GM19043 (cell line): ENCODE measurements at regions not wholly inside any gene's neighbourhood (a gene's known extent, or its start where the extent isn't known, plus 50 kb on each side); places are given as distances from the start of the nearest gene placed in this dataset.

Source experiments
- ATAC-seq: cut with Tn5 transposase; IDR thresholded peaks from one replicate; pipeline ENCODE4 v1.9.1; 2021; ENCODE audit warnings: low read depth; ENCODE audit not compliant: unreplicated experiment

GRCh38 chr2:106941372-106941993 is 55.5 kb upstream of the ST6GAL2 start:
- no peak for ATAC-seq

DNA sequence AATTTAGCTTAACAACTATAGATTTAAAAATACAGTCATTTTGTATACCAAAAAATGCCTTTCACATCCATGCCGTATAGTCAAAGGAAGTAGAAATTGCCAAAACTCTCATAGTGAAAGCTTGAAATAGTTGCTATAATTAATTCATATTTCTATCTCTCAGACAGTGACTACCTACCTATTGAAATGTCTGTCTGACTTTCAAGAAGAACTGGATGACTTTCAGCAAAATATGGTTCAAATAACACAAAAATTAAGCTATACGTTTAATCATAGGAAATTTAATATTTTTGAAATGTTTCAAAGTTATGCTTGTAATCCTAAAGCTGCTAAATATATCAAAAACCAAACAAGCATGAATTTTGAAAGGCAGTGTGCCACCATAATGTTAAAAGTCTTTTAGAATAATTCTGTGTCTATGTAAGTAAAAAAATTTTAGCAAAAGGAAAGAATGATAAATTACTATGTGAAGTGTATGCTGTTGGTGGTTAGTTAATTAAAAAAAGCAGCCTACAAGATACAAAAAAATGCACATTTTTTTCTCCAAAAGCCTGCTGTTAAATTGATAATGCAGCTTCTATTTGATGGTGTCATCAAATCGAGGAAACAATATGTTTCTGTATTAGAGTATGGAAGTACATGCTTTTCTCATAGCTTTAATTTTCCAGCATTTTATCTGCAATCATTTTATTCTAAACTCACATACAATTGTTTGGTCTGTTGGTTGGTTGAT is 57.7 kb upstream of the ST6GAL2 start:
- no peak for ATAC-seq

- no peak for ATAC-seq
Measured at GRCh38 chr2:106944215-106944614, 58.2 kb upstream of the ST6GAL2 start.

- ATAC-seq, result no peak
Measured at GRCh38 chr2:106948540-106948939, 62.6 kb upstream of the ST6GAL2 start.

- no peak for ATAC-seq
Measured at GRCh38 chr2:106953236-106953635, 67.3 kb upstream of the ST6GAL2 start.

DNA sequence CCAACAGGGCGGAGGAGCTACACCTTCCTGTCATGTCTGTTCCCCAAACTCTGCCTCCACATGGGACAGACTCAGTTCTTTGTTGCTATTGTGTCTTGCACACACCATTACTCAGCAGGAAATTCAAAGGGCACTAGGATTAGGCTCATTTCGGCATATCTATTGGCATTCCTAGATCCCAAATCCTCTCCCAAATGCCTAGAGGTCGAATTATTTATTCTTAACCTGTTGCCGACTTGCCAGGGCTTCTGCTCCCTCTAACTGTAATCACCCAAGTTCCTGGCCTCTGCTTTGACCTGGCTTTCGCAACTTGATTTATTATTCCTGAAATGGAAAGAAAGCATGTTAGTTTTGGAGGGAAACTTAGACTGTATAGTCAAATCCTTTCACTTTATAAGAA is 67.8 kb upstream of the ST6GAL2 start:
- ATAC-seq, result no peak

- no peak for ATAC-seq
Measured at GRCh38 chr2:106954304-106954703, 68.3 kb upstream of the ST6GAL2 start.

DNA sequence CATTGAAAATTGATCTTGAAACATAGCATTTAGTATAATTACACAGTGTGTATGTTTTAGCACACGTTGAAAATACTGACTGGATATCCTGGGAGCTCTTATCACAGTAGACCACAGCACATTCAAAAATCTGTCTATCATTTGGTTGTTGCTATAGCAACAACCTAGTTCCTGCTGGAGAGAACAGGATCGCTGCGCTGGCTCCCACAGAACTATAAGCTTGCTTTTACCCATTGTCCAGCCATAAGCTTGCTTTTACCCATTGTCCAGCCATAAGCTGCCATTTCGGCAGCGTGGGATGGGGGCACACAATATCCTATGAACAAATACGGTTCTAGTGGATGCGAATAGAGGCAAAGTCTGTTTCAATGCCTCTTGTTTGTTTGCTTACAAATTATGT is 70.4 kb upstream of the ST6GAL2 start:
- ATAC-seq, result no peak

DNA sequence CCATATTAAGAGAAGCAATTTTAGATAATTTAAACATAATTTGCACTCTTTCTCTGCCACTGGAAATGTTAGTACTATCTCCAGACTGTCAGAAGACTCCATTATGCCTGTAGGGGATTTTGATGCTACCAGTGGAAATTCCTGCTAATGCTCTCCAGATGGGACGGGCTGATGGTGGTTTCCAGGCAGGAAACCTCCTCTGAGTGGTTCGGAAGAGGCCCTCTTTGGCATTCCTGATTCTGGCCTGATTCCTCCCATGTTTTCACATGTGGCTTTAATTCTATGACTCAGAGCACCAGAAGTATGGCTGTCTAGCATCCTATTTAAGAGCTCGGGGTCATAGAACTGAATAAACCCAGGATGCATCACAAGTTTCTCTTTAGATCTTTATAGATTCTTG is 70.9 kb upstream of the ST6GAL2 start:
- no peak for ATAC-seq

GRCh38 chr2:106959975-106960682 is 74.2 kb upstream of the ST6GAL2 start:
- no peak for ATAC-seq

DNA sequence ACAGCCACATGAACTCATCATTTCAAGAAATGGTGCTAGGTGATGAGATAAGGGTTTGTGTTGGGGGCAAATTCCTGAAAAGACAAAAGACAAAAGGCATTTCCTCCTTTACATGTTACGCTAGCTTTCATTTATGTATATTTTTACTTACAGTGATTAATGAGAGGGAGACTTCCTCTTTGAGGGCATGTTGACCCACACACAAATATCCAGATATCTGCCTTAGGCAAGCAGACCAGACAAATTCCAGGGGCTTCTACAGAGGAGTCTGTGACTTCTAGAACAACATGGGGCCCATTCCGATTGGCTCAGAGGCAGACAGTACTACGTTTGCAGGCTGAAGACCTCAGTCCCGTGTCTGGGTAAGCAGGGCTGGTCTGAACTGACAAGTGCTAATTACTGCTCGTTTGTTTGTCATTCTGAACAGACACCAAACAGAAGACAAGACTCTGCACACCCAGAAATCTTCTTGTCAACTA is 74.8 kb upstream of the ST6GAL2 start:
- ATAC-seq, result no peak

DNA sequence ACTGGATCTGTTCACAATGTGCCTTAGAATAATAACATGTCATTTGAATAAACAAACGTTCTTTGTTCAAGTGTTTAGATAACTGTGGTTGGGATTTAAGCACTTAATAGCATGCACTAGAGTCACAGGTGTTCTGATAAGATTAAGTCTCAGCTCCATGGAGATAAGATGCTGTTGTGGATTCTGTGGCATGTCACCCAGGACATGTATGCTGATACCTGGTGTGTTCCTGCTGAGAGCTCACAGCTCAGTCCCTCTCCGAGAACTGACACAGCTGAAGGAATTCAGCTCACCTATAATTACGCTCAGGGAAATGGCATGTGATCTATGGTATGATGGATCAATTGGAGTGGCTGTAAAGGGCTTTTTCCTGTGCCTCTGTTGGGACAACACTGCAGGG is 75.4 kb upstream of the ST6GAL2 start:
- ATAC-seq, result no peak

GRCh38 chr2:106963156-106963555 is 77.2 kb upstream of the ST6GAL2 start:
- no peak for ATAC-seq

DNA sequence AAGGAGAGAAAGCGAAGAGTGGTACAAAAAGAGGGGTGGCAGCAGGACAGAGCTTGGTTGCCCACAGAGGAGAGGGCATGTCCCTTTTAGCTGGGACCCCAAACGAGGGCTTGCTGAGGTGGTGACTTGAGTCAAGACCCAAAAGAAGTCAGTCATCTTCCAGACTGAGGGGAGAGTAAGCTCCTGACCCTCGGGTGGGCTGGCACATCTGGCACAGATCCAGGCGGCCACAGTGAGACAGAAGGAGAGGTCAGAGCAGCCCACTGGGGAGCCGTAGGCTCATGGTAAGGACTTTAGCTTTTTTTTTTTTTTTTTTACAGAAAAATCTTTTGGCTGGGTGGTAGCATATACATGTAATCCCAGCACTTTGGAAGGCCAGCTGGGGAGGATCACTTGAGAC is 77.9 kb upstream of the ST6GAL2 start:
- no peak for ATAC-seq

DNA sequence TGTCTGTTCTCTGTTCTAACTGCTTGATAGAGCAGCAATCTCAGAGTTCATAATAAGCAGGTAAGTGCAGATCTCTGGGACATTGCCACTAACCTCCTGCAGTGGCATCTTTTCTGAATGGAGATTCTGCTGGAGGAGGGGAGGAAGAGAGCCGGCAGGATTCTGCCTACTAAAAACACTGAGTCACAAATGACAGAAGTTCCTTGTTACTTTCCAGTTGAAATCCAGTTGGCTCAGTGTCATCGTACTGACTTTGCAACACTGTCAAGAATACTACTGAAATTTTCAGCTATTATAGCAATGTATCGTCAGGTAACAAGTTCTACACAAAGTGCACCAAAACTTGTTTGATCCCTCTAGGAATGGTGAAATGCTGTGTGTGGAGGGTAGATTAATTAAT is 79.6 kb upstream of the ST6GAL2 start:
- no peak for ATAC-seq

DNA sequence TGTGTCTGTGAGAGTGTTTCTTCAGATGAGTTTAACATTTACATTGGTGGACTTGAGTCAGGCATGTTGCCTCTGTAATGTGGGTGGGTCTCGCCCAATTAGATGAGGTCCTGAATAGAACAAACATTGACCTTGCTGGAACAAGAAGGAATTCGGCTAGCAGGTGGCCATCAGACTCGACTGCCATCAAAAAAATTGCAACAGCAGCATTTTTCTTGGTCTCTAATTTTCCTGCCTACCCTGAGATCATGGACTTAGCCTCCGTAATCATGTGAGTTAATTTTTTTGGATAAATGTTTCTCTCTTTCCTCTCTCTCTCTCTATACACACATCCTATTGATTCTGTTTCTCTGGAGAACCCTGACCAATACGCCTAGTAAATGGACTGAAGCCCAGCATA is 83.8 kb upstream of the ST6GAL2 start:
- no peak for ATAC-seq

DNA sequence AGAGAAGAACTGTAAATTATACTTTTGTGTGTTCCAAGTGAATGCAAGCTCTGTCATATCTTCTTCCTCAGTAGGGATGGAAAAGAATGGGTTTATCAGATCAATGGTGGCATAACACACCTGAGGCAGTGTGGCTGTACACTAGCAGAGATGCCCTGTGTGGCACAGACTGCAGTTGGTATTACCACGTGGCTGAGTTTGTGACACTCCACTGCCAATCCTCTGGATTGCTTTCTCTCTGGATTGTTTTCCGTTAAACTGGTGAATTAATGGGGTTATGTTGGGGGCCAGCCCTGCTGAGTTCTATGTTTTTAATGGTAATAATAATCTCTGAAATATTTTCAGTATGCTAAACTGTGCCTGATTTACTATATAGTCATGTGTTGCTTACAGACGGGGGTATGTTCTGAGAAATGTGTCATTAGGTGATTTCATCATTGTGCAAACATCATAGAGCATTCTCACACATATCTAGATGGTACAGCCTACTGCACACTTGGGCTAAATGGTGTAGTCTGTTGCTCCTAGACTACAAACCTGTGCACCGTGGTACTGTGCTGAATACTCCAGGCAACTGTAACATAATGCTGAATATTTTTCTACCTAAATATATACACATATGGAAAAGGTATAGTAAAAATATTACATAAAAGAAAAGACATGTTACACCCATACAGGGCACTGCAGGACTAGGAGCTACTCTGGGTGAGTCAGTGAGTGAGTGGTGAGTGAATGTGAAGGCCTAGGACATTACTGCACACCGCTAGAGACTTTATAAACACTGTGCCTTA is 84.7 kb upstream of the ST6GAL2 start:
- ATAC-seq, result no peak

- no peak for ATAC-seq
Measured at GRCh38 chr2:106972782-106973181, 86.8 kb upstream of the ST6GAL2 start.

DNA sequence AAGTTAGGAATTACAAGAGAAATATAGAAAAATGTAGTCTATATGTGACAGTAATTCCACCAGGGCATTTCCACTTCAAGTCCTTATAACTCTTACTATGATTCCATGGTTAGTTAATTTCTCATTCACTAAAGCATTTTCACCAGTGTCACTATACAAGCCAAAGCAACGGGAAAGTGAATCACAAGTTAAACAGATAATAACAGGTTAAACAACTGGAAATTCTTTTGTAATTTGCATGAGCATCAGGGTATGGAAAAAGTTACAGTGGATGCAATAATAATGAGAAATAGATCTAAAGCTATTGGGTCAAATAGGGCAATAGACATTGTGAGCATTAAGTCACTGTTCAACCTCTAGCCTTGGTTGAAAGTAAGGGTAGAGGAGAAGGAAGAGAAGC is 88.9 kb upstream of the ST6GAL2 start:
- ATAC-seq, result no peak

DNA sequence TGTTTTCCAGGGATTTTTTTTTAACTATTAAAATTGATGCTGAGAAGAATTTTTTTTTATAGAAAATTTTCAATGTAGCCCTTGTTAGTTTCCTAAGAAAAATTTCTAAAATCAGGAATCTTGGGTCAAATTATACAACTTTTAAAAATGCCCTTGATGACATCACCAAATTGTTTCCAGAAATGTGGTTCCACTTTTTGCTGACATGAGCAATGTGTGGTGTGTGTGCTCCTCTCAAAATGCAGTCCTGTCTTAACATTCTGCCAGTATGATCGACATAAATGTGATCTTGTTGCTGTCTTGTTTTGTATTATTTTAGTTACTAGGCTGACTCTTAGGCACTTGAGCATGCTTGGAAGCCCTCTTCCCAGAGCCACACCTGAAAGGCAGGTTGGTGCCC is 89.7 kb upstream of the ST6GAL2 start:
- ATAC-seq, result no peak

GRCh38 chr2:106976548-106976947 is 90.6 kb upstream of the ST6GAL2 start:
- ATAC-seq, result no peak
